Suprapubic skin (tissue), 4 donors: ENCODE measurements at regions not wholly inside any gene's neighbourhood (a gene's known extent, or its start where the extent isn't known, plus 50 kb on each side); places are given as distances from the start of the nearest gene placed in this dataset.

Source experiments
- EP300 ChIP-seq: sonication (generic); formaldehyde crosslinking; IDR thresholded peaks from one replicate; pipeline ENCODE4 v1.6.1; 2017; ENCODE audit warnings: antibody characterized with exemption
- POLR2A ChIP-seq, 2 donors: fragments of 450-650 bp; IDR thresholded peaks; one replicate each; pipeline ENCODE4 v1.6.1; 2017; ENCODE audit warnings: antibody characterized with exemption in 2 of 2, mild to moderate bottlenecking in 2 of 2, moderate library complexity in 2 of 2
- POLR2AphosphoS5 ChIP-seq, 3 donors: sonication (generic); formaldehyde crosslinking; IDR thresholded peaks; one replicate each; pipeline ENCODE4 v1.6.1; 2017; ENCODE audit warnings: antibody characterized with exemption in 3 of 3
- TF ChIP-seq, protein P1 (sequence below), 2 donors: fragments of 200-600 bp in 1 of 2; fragments of 450-650 bp in 1 of 2; sonication (generic) in 1 of 2; IDR thresholded peaks; one replicate each; pipeline ENCODE4 v1.5.1; 2016 to 2019; ENCODE audit warnings: antibody characterized with exemption in 2 of 2, mild to moderate bottlenecking in 1 of 2, moderate library complexity in 1 of 2

DNA sequence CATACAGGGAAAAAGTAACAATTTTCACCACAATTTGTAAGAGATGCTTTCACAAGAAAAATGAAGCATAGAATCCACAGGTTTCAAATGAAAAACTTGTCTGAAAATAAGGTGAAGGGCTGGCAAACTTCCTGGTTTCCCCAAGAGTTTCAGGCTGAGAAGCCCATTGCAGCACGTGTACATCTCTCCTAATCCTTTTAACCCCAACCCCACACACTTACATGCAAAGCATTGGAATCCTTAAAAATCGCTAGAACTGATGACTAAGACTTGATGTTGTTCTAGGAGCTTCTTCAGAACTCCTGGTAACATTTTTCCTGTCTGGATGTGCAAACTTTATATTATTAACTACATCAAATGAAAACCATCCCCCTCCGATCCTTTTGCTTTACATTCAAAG lies 317.8 kb upstream of the RGMB start:
- TF ChIP-seq, protein P1, sequence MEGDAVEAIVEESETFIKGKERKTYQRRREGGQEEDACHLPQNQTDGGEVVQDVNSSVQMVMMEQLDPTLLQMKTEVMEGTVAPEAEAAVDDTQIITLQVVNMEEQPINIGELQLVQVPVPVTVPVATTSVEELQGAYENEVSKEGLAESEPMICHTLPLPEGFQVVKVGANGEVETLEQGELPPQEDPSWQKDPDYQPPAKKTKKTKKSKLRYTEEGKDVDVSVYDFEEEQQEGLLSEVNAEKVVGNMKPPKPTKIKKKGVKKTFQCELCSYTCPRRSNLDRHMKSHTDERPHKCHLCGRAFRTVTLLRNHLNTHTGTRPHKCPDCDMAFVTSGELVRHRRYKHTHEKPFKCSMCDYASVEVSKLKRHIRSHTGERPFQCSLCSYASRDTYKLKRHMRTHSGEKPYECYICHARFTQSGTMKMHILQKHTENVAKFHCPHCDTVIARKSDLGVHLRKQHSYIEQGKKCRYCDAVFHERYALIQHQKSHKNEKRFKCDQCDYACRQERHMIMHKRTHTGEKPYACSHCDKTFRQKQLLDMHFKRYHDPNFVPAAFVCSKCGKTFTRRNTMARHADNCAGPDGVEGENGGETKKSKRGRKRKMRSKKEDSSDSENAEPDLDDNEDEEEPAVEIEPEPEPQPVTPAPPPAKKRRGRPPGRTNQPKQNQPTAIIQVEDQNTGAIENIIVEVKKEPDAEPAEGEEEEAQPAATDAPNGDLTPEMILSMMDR (IDR thresholded peaks at IDR 0.05), result no peak
- no peak for TF ChIP-seq POLR2A (IDR thresholded peaks at IDR 0.05)
- no peak for TF ChIP-seq POLR2AphosphoS5 (IDR thresholded peaks at IDR 0.05)
- TF ChIP-seq EP300, result no peak
